Ammon's horn (tissue), 1 donor: ENCODE measurements at regions not wholly inside any gene's neighbourhood (a gene's known extent, or its start where the extent isn't known, plus 50 kb on each side); places are given as distances from the start of the nearest gene placed in this dataset.

Source experiments
- DNase-seq: peaks from one replicate; pipeline ENCODE4 v3.0.0-alpha.2; 2016; ENCODE audit warnings: low spot score

GRCh38 chr7:25512061-25512687, 283.9 kb upstream of the NPVF start:
- no peak for DNase-seq

DNA sequence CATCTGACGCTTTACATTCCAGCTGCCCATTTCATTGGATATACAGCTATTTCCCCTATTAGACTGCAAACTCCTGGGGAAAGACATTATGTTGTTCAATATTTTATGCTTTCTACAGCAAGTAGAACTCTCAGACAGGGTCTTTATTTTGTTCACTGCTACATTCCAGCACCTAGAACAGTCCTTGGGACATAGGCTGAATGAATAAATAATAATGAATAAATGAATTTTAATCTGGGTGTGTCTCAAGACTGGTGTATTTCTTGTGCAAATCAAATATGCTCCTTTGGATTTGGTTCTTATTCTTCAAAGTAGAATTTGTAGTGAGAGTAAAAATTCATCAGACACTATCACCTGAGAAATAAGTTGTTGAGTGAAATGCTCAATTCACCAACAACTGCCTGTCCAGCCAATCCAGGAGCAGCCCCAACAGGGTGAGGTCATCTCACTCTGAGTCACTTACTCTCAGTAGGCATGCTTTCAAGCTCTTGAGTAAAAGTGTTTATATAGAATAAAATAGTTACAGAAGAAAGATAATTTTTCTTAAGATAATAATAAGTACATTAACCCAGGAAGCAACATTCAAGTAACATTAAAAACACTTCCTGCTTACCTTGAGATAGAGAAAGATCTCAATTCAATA, 287.5 kb upstream of the NPVF start:
- DNase-seq: no peak

DNA sequence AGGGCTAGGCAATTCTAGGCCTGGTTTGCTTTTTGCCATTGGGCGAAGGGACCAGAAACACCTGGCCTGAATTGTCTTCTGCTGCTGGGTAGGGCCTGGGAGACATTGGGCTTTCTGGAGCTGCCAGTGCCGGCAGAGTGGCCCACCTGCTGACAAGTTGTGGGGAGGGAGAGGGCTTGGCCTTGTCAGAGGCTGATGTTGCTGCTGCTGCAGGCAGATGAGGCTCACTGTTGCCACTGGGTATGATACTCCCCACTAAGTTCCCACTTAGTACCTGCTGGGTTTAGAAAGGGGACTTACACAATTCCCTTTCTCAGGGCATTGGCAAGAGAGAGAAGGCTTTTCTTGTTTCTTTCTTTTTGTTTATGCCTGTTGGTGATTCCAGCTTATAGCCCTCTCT, 289.6 kb upstream of the NPVF start:
- DNase-seq: no peak

GRCh38 chr7:25520017-25520416, 291.7 kb upstream of the NPVF start:
- DNase-seq: no peak

DNA sequence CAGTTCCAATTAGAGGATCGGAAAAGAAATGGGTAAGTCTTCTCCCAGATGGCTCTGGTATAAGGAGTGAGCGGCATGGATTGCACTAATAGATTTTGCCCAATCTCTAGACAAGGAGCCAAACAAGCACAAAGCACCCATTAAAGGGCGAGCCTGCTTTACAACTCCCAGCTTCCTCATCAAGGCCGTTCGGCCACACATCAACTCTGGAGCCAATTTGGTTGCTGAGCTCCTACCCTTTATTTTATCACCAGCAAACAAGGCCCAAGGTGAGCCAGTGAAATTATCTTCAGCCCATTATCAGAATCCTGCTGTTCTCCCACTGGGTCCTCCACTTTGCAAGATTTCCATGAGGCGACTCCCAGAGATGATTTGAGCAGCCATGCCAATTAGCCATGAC, 292.2 kb upstream of the NPVF start:
- no peak for DNase-seq

DNA sequence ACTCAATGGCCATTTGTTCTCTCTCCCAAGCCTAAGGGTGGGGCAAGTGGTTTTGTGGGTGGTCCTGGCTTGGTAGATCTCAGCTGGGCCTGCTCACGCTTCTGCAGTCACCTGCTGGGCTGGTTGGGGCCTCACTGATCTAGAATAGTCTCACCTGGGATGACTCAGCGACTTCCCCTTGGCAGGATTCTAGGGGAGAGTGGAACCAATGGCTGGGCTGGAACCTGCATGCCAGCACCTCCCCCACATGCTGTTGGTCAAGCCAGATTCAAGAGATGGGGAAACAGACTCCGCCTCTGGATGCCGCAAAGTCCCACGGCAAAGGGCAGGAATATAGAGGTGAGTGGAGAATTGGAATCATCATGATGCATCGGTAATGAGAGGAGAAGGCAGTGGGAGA, 292.9 kb upstream of the NPVF start:
- DNase-seq: no peak

GRCh38 chr7:25522727-25523126, 294.4 kb upstream of the NPVF start:
- DNase-seq: no peak

DNA sequence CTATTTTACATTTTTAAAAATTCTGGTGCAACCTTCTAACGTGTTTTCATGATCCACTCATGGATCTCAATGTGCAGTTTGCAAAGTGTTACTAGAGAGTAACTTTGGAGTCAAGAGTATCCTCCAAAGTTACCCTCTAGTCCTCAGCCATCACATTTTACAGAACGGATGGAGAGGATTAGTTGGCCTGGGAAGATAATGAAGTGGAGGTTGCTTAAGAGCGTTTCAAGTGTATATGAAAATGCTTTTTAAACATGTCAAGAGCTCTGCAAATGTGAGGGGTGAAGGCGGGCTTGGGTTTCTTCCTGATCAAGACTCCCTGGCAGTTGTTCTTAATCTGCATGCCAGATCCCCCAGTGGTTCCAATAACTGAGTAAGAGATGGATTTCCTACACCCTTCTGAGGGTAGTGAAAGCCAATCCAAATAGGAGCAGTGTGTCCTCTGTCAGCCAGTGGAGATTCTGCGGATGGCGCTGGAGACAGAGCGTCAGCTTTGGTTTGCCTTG, 299.4 kb upstream of the NPVF start:
- DNase-seq: no peak

DNA sequence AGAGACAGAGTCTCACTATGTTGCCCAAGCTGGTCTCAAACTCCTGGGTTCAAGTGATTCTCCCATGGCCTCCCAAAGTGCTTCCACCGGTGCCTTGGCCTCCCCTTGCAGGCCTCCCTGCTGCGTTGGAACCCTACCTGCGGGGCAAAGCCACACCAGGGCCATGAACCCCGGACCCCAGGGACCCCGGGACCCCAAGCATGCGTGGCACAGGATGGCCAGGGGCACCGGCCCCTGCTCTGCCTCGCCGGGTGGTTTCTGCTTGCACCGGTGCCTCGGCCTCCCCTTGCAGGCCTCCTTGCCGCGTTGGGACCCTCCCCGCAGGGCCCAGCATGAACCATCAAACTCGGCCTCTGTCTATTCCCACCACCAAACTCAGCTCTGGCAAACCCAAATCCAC, 301.0 kb upstream of the NPVF start:
- no peak for DNase-seq

DNA sequence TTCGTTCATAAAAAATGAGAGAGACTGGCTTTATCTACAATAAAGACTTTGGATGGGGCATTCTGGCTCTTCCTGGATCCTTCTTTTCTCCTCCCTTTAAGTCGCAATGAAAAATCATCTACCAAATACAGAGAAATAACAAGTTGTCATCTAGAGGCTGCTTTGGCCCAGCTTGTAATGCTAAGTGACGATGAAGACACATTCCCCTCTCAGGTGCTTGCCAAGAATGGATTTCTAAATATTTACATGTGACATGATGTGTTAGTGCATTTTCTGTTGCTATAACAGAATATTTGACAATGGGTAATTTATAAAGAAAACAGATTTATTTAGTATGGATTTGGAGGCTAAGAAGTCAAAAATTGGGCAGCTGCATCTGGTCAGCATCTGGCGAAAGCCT, 308.6 kb upstream of the NPVF start:
- no peak for DNase-seq

DNA sequence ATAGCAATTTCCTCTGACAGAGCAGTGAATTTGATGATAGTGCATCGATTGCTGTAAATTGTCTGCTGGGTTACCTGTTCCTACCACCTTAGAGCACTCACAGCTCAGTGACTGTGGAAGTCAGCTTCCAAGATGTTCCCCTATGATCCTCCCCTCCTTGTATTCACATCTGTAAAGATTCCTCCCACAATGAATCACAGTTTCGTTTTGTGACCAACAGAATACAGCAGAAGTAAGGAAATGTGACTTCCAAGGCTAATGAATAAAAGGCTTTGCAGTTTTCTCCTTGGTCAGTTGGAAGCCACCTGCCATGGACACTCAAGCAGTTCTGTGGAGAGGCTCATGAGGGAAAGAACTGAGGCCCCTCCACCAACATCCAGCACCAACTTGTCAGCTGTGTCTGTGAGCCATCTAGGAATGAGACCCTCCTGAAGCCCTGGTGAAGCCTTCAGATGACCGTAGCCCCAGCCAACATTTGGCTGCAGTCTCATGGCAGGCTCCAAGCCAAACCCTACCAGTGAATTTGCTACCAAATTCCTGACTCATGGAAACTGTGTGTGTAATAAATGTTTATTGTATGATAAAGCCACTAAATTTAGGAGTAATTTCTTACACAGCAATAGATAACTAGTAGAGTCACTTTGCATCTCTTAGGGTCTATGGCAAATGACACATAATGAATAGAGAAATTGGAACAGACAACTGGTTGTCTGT, 309.5 kb upstream of the NPVF start:
- DNase-seq: no peak

DNA sequence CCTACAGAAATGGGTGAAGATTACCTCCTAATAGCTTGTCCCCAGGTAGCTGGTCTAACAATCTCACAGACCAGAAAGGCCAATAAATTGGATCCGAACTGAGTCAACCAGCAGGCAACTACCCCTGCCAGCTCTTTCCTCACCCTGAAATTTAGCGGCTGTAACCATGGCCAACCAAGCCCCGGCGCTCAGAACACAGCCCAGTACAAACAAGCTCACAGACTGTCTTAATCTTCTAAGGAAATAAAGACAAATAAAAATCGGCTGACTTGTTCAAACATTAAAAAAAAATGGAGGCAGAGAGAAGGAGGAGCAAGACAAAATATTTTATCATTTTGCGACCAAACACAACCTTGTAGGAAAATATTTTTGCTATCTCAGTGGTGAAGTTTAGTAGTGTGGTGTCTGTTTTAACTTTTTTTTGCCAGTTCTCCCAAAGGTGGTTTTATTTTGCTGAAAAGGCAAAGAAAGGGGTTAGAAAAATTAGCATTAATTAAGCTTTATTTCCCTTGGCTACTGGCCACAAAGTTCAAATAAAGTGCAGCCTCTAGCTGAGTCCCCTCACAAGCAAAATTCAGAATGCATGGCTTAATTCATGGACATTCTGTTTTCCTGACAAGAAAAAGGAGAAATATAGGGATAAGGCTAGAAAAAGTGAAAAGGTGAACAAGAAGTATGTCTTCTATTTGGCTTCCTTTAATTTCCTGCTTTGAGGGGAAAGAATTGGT, 313.0 kb upstream of the NPVF start:
- no peak for DNase-seq

GRCh38 chr7:25541877-25542276, 313.6 kb upstream of the NPVF start:
- no peak for DNase-seq

DNA sequence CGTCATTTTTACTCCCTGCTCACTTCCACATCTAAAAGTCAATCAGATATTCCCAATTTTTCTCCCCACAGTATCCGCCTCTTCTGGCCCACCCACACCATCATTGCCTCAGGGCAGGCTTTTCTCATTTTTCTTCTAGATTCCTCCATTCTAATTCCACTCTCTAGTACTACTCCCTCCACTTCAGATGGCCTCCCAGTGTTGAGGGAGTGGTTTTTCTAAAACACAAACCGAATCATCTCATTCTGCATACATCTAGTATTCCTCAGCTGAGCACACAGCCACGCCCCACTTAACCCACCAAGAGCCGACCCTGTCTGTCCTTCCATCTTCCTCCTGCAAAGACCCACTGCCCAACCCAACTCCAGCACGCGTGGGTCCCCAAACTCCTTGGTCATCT, 314.9 kb upstream of the NPVF start:
- DNase-seq: no peak

DNA sequence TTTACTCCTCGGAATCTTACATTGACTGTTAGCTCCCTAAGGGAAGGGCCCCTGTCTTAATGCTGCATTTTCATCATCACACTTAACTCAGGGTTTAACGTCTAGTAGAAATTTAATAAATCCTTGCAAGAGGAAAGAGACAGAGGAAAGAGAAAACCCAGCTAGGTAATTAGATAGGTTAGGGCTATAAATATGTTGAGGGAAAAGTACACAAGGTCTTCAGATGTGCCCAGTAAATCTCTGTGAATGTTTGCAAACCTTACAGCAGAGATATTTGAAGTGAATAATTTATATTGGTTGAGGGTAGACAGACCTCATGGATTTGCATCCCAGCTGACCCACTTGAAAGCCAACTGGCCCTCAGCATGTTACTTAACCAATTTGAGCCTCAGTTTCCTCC, 315.5 kb upstream of the NPVF start:
- no peak for DNase-seq

DNA sequence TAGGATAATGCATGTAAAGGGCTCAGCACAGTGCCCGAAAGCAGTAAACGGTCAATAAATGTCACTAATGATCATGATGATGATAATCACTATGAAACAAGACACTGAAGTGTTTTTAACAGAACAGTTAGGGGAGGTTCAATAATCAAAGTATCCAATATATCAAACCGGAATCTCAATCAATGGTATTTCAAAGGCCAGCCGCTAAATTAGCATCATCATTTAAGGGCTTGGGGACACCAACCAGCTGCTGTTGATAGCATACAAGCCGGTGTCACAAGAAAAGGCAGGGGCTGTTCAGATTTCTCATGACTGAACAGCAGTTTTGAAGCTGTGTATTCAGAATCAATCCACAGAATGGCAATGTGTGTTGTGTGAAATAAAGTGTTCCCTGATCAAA, 316.0 kb upstream of the NPVF start:
- no peak for DNase-seq

GRCh38 chr7:25545124-25546008, 317.1 kb upstream of the NPVF start:
- DNase-seq: no peak

- no peak for DNase-seq
Measured at GRCh38 chr7:25546306-25546705, 318.0 kb upstream of the NPVF start.

DNA sequence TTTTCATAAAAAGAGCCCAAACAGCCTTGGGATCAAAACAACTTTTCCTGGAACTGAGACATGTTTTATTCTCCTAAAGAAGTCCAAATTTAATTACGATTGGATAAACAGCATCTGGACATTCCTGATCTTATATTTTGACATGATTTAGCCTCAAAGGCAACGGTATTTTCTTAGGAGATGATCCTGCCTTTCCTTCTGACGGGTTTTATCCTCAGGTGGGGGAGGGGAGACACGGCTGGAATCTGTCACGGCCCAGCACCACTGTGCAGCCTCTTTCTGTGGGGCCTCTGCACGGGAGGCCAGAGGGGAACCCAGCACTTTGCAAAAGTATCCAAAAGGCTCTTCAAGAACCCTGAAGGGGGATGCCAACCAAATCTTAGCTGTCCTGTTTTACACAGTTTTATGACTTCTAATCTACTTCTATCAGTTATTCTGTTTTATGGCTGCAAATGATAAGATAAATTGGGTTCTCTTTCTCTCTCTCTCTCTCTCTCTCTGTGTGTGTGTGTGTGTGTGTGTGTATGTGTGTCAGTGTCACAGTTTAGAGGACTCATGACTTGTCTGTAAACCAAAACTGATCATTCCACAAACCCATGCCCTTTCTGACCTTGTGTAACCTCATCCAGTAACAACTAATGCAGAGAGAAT, 321.1 kb upstream of the NPVF start:
- DNase-seq: no peak

DNA sequence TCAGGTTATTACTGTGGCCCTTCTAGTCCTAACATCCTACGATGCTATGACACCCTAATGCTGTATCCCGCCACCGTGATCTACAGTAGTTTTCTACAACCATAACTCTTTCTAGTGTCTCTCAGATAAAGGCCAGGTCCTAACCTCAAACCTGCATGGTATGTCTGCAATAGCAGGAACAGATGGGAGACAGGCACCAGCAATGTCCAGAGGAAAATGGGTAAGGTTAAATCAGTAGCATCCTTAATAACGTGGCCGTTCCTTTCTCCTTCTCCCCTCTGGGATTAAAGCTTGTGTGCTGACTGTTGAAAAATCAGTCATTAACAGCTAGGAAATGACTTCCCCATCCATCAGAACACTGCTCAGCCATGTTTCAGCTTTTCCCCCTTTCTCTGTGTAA, 321.9 kb upstream of the NPVF start:
- no peak for DNase-seq

- peak; percentile 35 for DNase-seq
Measured at GRCh38 chr7:25552998-25553397, 324.7 kb upstream of the NPVF start.
